Mesenchymal stem cell (in vitro differentiated cells and primary cell): ENCODE measurements at regions not wholly inside any gene's neighbourhood (a gene's known extent, or its start where the extent isn't known, plus 50 kb on each side); places are given as distances from the start of the nearest gene placed in this dataset.

Experiments
- DNase-seq: peaks from one replicate; pipeline ENCODE4 v3.0.0-alpha.2; 2013
- H2AFZ ChIP-seq: one replicate; pipeline ENCODE4 v1.6.1; 2013; ENCODE audit warnings: low read depth, mild to moderate bottlenecking, control low read depth, inconsistent platforms, low read length, moderate library complexity
- H2AK5ac ChIP-seq: 2 replicates; pipeline ENCODE4 v1.6.1; 2013; ENCODE audit warnings: low read length, moderate library complexity, mild to moderate bottlenecking, inconsistent platforms; ENCODE audit not compliant: severe bottlenecking
- H2BK120ac ChIP-seq: one replicate; pipeline ENCODE4 v1.6.1; 2013; ENCODE audit warnings: low read depth, mild to moderate bottlenecking, inconsistent platforms, low read length, moderate library complexity
- H2BK12ac ChIP-seq, 2 experiments: one replicate each; pipeline ENCODE4 v1.6.1; 2013; ENCODE audit warnings: inconsistent platforms in 2 of 2, low read length in 2 of 2, mild to moderate bottlenecking in 2 of 2, moderate library complexity in 2 of 2, control low read depth in 1 of 2
- H2BK15ac ChIP-seq: one replicate; pipeline ENCODE4 v1.6.1; 2013; ENCODE audit warnings: mild to moderate bottlenecking, low read depth, inconsistent platforms; ENCODE audit not compliant: poor library complexity, severe bottlenecking
- H2BK5ac ChIP-seq: 2 replicates; pipeline ENCODE4 v1.6.1; 2013; ENCODE audit warnings: low read depth, mild to moderate bottlenecking, low read length, control low read depth, inconsistent platforms; ENCODE audit not compliant: poor library complexity, severe bottlenecking
- H3K14ac ChIP-seq, 2 experiments: one replicate each; pipeline ENCODE4 v1.6.1; 2013; ENCODE audit warnings: inconsistent platforms in 2 of 2, low read length in 2 of 2, control low read depth in 1 of 2, mild to moderate bottlenecking in 1 of 2, moderate library complexity in 1 of 2
- H3K18ac ChIP-seq, 2 experiments: one replicate each; pipeline ENCODE4 v1.6.1; 2013; ENCODE audit warnings: inconsistent platforms in 2 of 2, low read length in 2 of 2, control low read depth in 1 of 2, low read depth in 1 of 2, mild to moderate bottlenecking in 1 of 2
- H3K23ac ChIP-seq, 2 experiments: one replicate each; pipeline ENCODE4 v1.6.1; 2013; ENCODE audit warnings: inconsistent platforms in 2 of 2, low read length in 2 of 2, mild to moderate bottlenecking in 2 of 2, moderate library complexity in 2 of 2, control low read depth in 1 of 2
- H3K27ac ChIP-seq: 2 replicates; pipeline ENCODE4 v1.5.1; 2013; ENCODE audit warnings: mild to moderate bottlenecking, moderate library complexity, low read length, control low read depth, inconsistent platforms; ENCODE audit not compliant: poor library complexity, severe bottlenecking
- H3K27me3 ChIP-seq, 2 experiments: 2 replicates each; pipeline versions ENCODE4 v1.6.1 to v1.7.0; 2013; ENCODE audit warnings: low read length in 2 of 2, mild to moderate bottlenecking in 2 of 2, moderate library complexity in 2 of 2, control low read depth in 1 of 2, inconsistent platforms in 1 of 2; ENCODE audit not compliant: control insufficient read depth in 1 of 2, insufficient read depth in 1 of 2
- H3K36me3 ChIP-seq, 2 experiments: 2 replicates each; pipeline versions ENCODE4 v1.6.1 to v1.7.0; 2013; ENCODE audit warnings: low read length in 2 of 2, control low read depth in 1 of 2, inconsistent platforms in 1 of 2, low read depth in 1 of 2, mild to moderate bottlenecking in 1 of 2; ENCODE audit not compliant: insufficient read depth in 2 of 2, control insufficient read depth in 1 of 2
- H3K4ac ChIP-seq, 2 experiments: one replicate each; pipeline ENCODE4 v1.6.1; 2013; ENCODE audit warnings: inconsistent platforms in 2 of 2, low read length in 2 of 2, mild to moderate bottlenecking in 2 of 2, moderate library complexity in 2 of 2, control low read depth in 1 of 2, low read depth in 1 of 2
- H3K4me1 ChIP-seq: 2 replicates; pipeline ENCODE4 v1.6.1; 2013; ENCODE audit warnings: low read depth, low read length, control low read depth; ENCODE audit not compliant: control insufficient read depth, insufficient read depth
- H3K4me2 ChIP-seq: 2 replicates; pipeline ENCODE4 v1.6.1; 2013; ENCODE audit warnings: low read length, mild to moderate bottlenecking, inconsistent platforms; ENCODE audit not compliant: poor library complexity, severe bottlenecking
- H3K4me3 ChIP-seq, 2 experiments: 2 replicates each; pipeline versions ENCODE4 v1.5.1 to v1.7.0; 2013; ENCODE audit warnings: low read length in 2 of 2, mild to moderate bottlenecking in 2 of 2, control low read depth in 1 of 2, low read depth in 1 of 2; ENCODE audit not compliant: insufficient read depth in 1 of 2
- H3K79me1 ChIP-seq: replicated peaks from 2 replicates; pipeline ENCODE4 v1.6.1; 2013; ENCODE audit warnings: mild to moderate bottlenecking, control low read depth, low read length, inconsistent platforms; ENCODE audit not compliant: poor library complexity, severe bottlenecking
- H3K9ac ChIP-seq: 2 replicates; pipeline ENCODE4 v1.7.0; 2013; ENCODE audit warnings: mild to moderate bottlenecking, low read length, moderate library complexity
- H3K9me3 ChIP-seq: 2 replicates; pipeline ENCODE4 v1.7.0; 2013; ENCODE audit warnings: mild to moderate bottlenecking, low read length; ENCODE audit not compliant: control insufficient read depth
- H4K8ac ChIP-seq: one replicate; pipeline ENCODE4 v1.6.1; 2013; ENCODE audit warnings: inconsistent platforms, mild to moderate bottlenecking, low read length, moderate library complexity
- H4K91ac ChIP-seq: one replicate; pipeline ENCODE4 v1.6.1; 2013; ENCODE audit warnings: mild to moderate bottlenecking, low read length, inconsistent platforms
- WGBS: methylation state at CpG from one replicate; pipeline ENCODE4 v1.1.7; 2013; ENCODE audit warnings: mixed read lengths; 5-methylcytosine and 5-hydroxymethylcytosine counted together

- H2BK120ac ChIP-seq = no peak overlapping the region
- H4K91ac ChIP-seq = no peak overlapping the region
- H3K4me2 ChIP-seq = no peak overlapping the region
- no peak overlapping the region for H3K18ac ChIP-seq
- H3K36me3 ChIP-seq = no peaks in the 10 kb centered on the region
- WGBS = 94% methylated on average over 3 of the region's 3 CpGs
- H3K4me1 ChIP-seq = no peaks in the 10 kb centered on the region
- no peak for DNase-seq
- no peak overlapping the region for H3K4me3 ChIP-seq
- no peak overlapping the region for H3K14ac ChIP-seq
- H3K23ac ChIP-seq = no peak overlapping the region
- H2AK5ac ChIP-seq = no peak overlapping the region
- no peak overlapping the region for H3K4ac ChIP-seq
- H2BK5ac ChIP-seq = no peak overlapping the region
- no peaks in the 10 kb centered on the region for H3K79me1 ChIP-seq
- no peaks in the 10 kb centered on the region for H3K27me3 ChIP-seq
- no peak overlapping the region for H2AFZ ChIP-seq
- H4K8ac ChIP-seq = no peak overlapping the region
- no peak overlapping the region for H3K9ac ChIP-seq
- H2BK15ac ChIP-seq = no peak overlapping the region
- H3K9me3 ChIP-seq = peaks cover 4% of the 10 kb centered on the region
- H2BK12ac ChIP-seq = no peak overlapping the region
- no peak overlapping the region for H3K27ac ChIP-seq
These were observed 257.8 kb upstream of the KLF3 start for GRCh38 chr4:38406243-38406642.

GRCh38 chr4:38409852-38410251 lies 254.1 kb upstream of the KLF3 start:
- Histone ChIP-seq H3K4me3 (no peak overlapping the region), H3K36me3 (no peaks in the 10 kb centered on the region)

GRCh38 chr4:38411092-38411491 lies 252.9 kb upstream of the KLF3 start:
- Histone ChIP-seq H3K23ac (no peak overlapping the region), H3K9ac (no peak overlapping the region), H3K27ac (no peak overlapping the region), H2BK15ac (no peak overlapping the region), H3K79me1 (no peaks in the 10 kb centered on the region), H2AK5ac (no peak overlapping the region), H4K91ac (no peak overlapping the region), H2BK12ac (no peak overlapping the region), H3K4me3 (no peak overlapping the region), H2BK120ac (no peak overlapping the region), H3K36me3 (no peaks in the 10 kb centered on the region), H2BK5ac (no peak overlapping the region), H3K14ac (no peak overlapping the region), H3K9me3 (no peaks in the 10 kb centered on the region), H3K4ac (no peak overlapping the region), H3K18ac (no peak overlapping the region), H3K4me2 (no peak overlapping the region), H3K27me3 (no peaks in the 10 kb centered on the region), H3K4me1 (no peaks in the 10 kb centered on the region), H4K8ac (no peak overlapping the region), H2AFZ (no peak overlapping the region)
- 91% methylated on average over 3 of the region's 4 CpGs for WGBS
- DNase-seq = no peak

More at GRCh38 chr4:38409852-38410251, 254.1 kb upstream of the KLF3 start:
- no peaks in the 10 kb centered on the region for H3K27me3 ChIP-seq
- no peak overlapping the region for H4K91ac ChIP-seq
- no peak overlapping the region for H2BK15ac ChIP-seq
- no peak for DNase-seq
- no peak overlapping the region for H3K18ac ChIP-seq
- H3K79me1 ChIP-seq = no peaks in the 10 kb centered on the region
- H3K9me3 ChIP-seq = no peaks in the 10 kb centered on the region
- H2AFZ ChIP-seq = no peak overlapping the region
- 100% methylated on average over 2 of the region's 2 CpGs for WGBS
- no peak overlapping the region for H3K4ac ChIP-seq
- no peak overlapping the region for H3K27ac ChIP-seq
- no peak overlapping the region for H2BK12ac ChIP-seq
- no peak overlapping the region for H3K9ac ChIP-seq
- H2BK120ac ChIP-seq = no peak overlapping the region
- no peak overlapping the region for H3K14ac ChIP-seq
- H2AK5ac ChIP-seq = no peak overlapping the region
- no peak overlapping the region for H4K8ac ChIP-seq
- no peak overlapping the region for H3K4me2 ChIP-seq
- H3K4me1 ChIP-seq = no peaks in the 10 kb centered on the region
- H2BK5ac ChIP-seq = no peak overlapping the region
- no peak overlapping the region for H3K23ac ChIP-seq

- H3K9me3 ChIP-seq = no peaks in the 10 kb centered on the region
- H2BK12ac ChIP-seq = no peak overlapping the region
- H3K27ac ChIP-seq = no peak overlapping the region
- 63% methylated on average over 5 of the region's 5 CpGs for WGBS
- no peak overlapping the region for H3K4ac ChIP-seq
- no peak for DNase-seq
- no peak overlapping the region for H3K23ac ChIP-seq
- H4K91ac ChIP-seq = no peak overlapping the region
- no peaks in the 10 kb centered on the region for H3K27me3 ChIP-seq
- H3K4me2 ChIP-seq = no peak overlapping the region
- no peak overlapping the region for H3K9ac ChIP-seq
- no peaks in the 10 kb centered on the region for H3K4me1 ChIP-seq
- no peak overlapping the region for H4K8ac ChIP-seq
- no peak overlapping the region for H2BK5ac ChIP-seq
- no peak overlapping the region for H2BK120ac ChIP-seq
- no peak overlapping the region for H3K4me3 ChIP-seq
- H3K18ac ChIP-seq = no peak overlapping the region
- H2AFZ ChIP-seq = no peak overlapping the region
- H3K79me1 ChIP-seq = no peaks in the 10 kb centered on the region
- no peak overlapping the region for H3K14ac ChIP-seq
- no peak overlapping the region for H2AK5ac ChIP-seq
- no peak overlapping the region for H2BK15ac ChIP-seq
- H3K36me3 ChIP-seq = no peaks in the 10 kb centered on the region
These were observed 251.9 kb upstream of the KLF3 start for GRCh38 chr4:38411981-38412536.
